ENCODE measurements at regions not wholly inside any gene's neighbourhood (a gene's known extent, or its start where the extent isn't known, plus 50 kb on each side); places are given as distances from the start of the nearest gene placed in this dataset.

- Histone ChIP-seq H3K14ac (ENCODE audit: low read length) (no peak overlapping the region), H3K9me3 (replicated peaks in 1 of 2; ENCODE audit: control insufficient read depth in 2 of 2, insufficient read depth in 1 of 2, low read depth in 1 of 2, low read length in 2 of 2) (no peaks in the 10 kb centered on the region), H2AK5ac (ENCODE audit: low read depth, low read length) (no peak overlapping the region), H4K91ac (ENCODE audit: low read depth, low read length, poor library complexity) (no peak overlapping the region), H4K8ac (ENCODE audit: low read depth, low read length) (no peak overlapping the region), H3K4me3 (ENCODE audit: low read length in 2 of 2) (no peak overlapping the region), H3K4me1 (ENCODE audit: control insufficient read depth in 2 of 2, insufficient read depth in 1 of 2, low read depth in 1 of 2, low read length in 2 of 2) (no peaks in the 10 kb centered on the region), H3K18ac (ENCODE audit: low read length) (no peak overlapping the region), H3K36me3 (replicated peaks in 1 of 2; ENCODE audit: control insufficient read depth in 2 of 2, insufficient read depth in 2 of 2, low read length in 2 of 2) (no peaks in the 10 kb centered on the region), H3K27ac (replicated peaks; ENCODE audit: low read length) (no peak overlapping the region), H3K79me1 (ENCODE audit: low read depth, low read length) (no peaks in the 10 kb centered on the region), H2BK5ac (ENCODE audit: low read length) (no peak overlapping the region), H3K9ac (ENCODE audit: low read depth, low read length, poor library complexity) (no peak overlapping the region), H2BK15ac (ENCODE audit: low read length) (no peak overlapping the region), H2BK120ac (ENCODE audit: low read depth, low read length) (no peak overlapping the region), H2BK12ac (ENCODE audit: low read length) (no peak overlapping the region), H3K4me2 (ENCODE audit: insufficient read depth, low read length, poor library complexity, severe bottlenecking) (no peak overlapping the region), H3K27me3 (ENCODE audit: control insufficient read depth in 3 of 3, insufficient read depth in 3 of 3, low read depth in 1 of 3, low read length in 3 of 3) (no peaks in the 10 kb centered on the region), H2AFZ (ENCODE audit: low read length) (no peak overlapping the region), H3K23ac (ENCODE audit: low read depth, low read length, poor library complexity) (no peak overlapping the region), H3K4ac (ENCODE audit: low read length) (no peak overlapping the region)
- DNase-seq (ENCODE audit: low spot score), result no peak
- WGBS, 2 donors (ENCODE audit: extremely low coverage in 2 of 2, insufficient read length in 2 of 2, insufficient replicate concordance in 1 of 2), result no CpG with 5 or more reads among the region's 5 CpGs
Measured at GRCh38 chr9:82363682-82364081, 375.1 kb downstream of the SPATA31D1 start.

- H3K4me1 ChIP-seq (ENCODE audit: control insufficient read depth in 2 of 2, insufficient read depth in 1 of 2, low read depth in 1 of 2, low read length in 2 of 2), result no peaks in the 10 kb centered on the region
- no peaks in the 10 kb centered on the region for H3K27me3 ChIP-seq (ENCODE audit: control insufficient read depth in 3 of 3, insufficient read depth in 3 of 3, low read depth in 1 of 3, low read length in 3 of 3)
- H2AK5ac ChIP-seq (ENCODE audit: low read depth, low read length), result no peak overlapping the region
- no peaks in the 10 kb centered on the region for H3K36me3 ChIP-seq (replicated peaks in 1 of 2; ENCODE audit: control insufficient read depth in 2 of 2, insufficient read depth in 2 of 2, low read length in 2 of 2)
- H3K9ac ChIP-seq (ENCODE audit: low read depth, low read length, poor library complexity), result no peak overlapping the region
- no peak overlapping the region for H4K91ac ChIP-seq (ENCODE audit: low read depth, low read length, poor library complexity)
- H2BK120ac ChIP-seq (ENCODE audit: low read depth, low read length), result no peak overlapping the region
- no peak overlapping the region for H4K8ac ChIP-seq (ENCODE audit: low read depth, low read length)
- H3K23ac ChIP-seq (ENCODE audit: low read depth, low read length, poor library complexity), result no peak overlapping the region
- no peak overlapping the region for H3K4ac ChIP-seq (ENCODE audit: low read length)
- H2BK5ac ChIP-seq (ENCODE audit: low read length), result no peak overlapping the region
- H3K9me3 ChIP-seq (replicated peaks in 1 of 2; ENCODE audit: control insufficient read depth in 2 of 2, insufficient read depth in 1 of 2, low read depth in 1 of 2, low read length in 2 of 2), result no peaks in the 10 kb centered on the region
- H3K4me2 ChIP-seq (ENCODE audit: insufficient read depth, low read length, poor library complexity, severe bottlenecking), result no peak overlapping the region
- no peaks in the 10 kb centered on the region for H3K79me1 ChIP-seq (ENCODE audit: low read depth, low read length)
- no peak overlapping the region for H2AFZ ChIP-seq (ENCODE audit: low read length)
- H2BK15ac ChIP-seq (ENCODE audit: low read length), result no peak overlapping the region
- H3K14ac ChIP-seq (ENCODE audit: low read length), result no peak overlapping the region
- no peak overlapping the region for H3K18ac ChIP-seq (ENCODE audit: low read length)
- no CpG with 5 or more reads among the region's 2 CpGs for WGBS, 2 donors (ENCODE audit: extremely low coverage in 2 of 2, insufficient read length in 2 of 2, insufficient replicate concordance in 1 of 2)
- H3K27ac ChIP-seq (replicated peaks; ENCODE audit: low read length), result no peak overlapping the region
- no peak for DNase-seq (ENCODE audit: low spot score)
- no peak overlapping the region for H2BK12ac ChIP-seq (ENCODE audit: low read length)
- H3K4me3 ChIP-seq (ENCODE audit: low read length in 2 of 2), result no peak overlapping the region
Measured at GRCh38 chr9:82367016-82367415, 378.4 kb downstream of the SPATA31D1 start.

GRCh38 chr9:82367929-82368328 lies 379.4 kb downstream of the SPATA31D1 start:
- Histone ChIP-seq H2AK5ac (ENCODE audit: low read depth, low read length) (no peak overlapping the region), H3K79me1 (ENCODE audit: low read depth, low read length) (no peaks in the 10 kb centered on the region), H3K36me3 (replicated peaks in 1 of 2; ENCODE audit: control insufficient read depth in 2 of 2, insufficient read depth in 2 of 2, low read length in 2 of 2) (no peaks in the 10 kb centered on the region), H3K9me3 (replicated peaks in 1 of 2; ENCODE audit: control insufficient read depth in 2 of 2, insufficient read depth in 1 of 2, low read depth in 1 of 2, low read length in 2 of 2) (no peaks in the 10 kb centered on the region), H2BK120ac (ENCODE audit: low read depth, low read length) (no peak overlapping the region), H2BK15ac (ENCODE audit: low read length) (no peak overlapping the region), H3K4me2 (ENCODE audit: insufficient read depth, low read length, poor library complexity, severe bottlenecking) (no peak overlapping the region), H4K8ac (ENCODE audit: low read depth, low read length) (no peak overlapping the region), H2AFZ (ENCODE audit: low read length) (no peak overlapping the region), H3K23ac (ENCODE audit: low read depth, low read length, poor library complexity) (no peak overlapping the region), H3K18ac (ENCODE audit: low read length) (no peak overlapping the region), H3K14ac (ENCODE audit: low read length) (no peak overlapping the region), H2BK5ac (ENCODE audit: low read length) (no peak overlapping the region), H2BK12ac (ENCODE audit: low read length) (no peak overlapping the region), H3K4me1 (ENCODE audit: control insufficient read depth in 2 of 2, insufficient read depth in 1 of 2, low read depth in 1 of 2, low read length in 2 of 2) (no peaks in the 10 kb centered on the region), H3K27ac (replicated peaks; ENCODE audit: low read length) (no peak overlapping the region), H3K27me3 (ENCODE audit: control insufficient read depth in 3 of 3, insufficient read depth in 3 of 3, low read depth in 1 of 3, low read length in 3 of 3) (no peaks in the 10 kb centered on the region), H3K9ac (ENCODE audit: low read depth, low read length, poor library complexity) (no peak overlapping the region), H4K91ac (ENCODE audit: low read depth, low read length, poor library complexity) (no peak overlapping the region), H3K4me3 (ENCODE audit: low read length in 2 of 2) (no peak overlapping the region), H3K4ac (ENCODE audit: low read length) (no peak overlapping the region)
- WGBS, 2 donors (ENCODE audit: extremely low coverage in 2 of 2, insufficient read length in 2 of 2, insufficient replicate concordance in 1 of 2), result no CpG with 5 or more reads among the region's 1 CpG
- DNase-seq (ENCODE audit: low spot score), result no peak

- no CpG with 5 or more reads among the region's 2 CpGs for WGBS, 2 donors (ENCODE audit: extremely low coverage in 2 of 2, insufficient read length in 2 of 2, insufficient replicate concordance in 1 of 2)
- no peak overlapping the region for H3K4ac ChIP-seq (ENCODE audit: low read length)
- no peak for DNase-seq (ENCODE audit: low spot score)
Measured at GRCh38 chr9:82369251-82369945, 380.8 kb downstream of the SPATA31D1 start.

More at GRCh38 chr9:82369251-82369945, 380.8 kb downstream of the SPATA31D1 start:
- Histone ChIP-seq H2AK5ac (ENCODE audit: low read depth, low read length) (no peak overlapping the region), H3K23ac (ENCODE audit: low read depth, low read length, poor library complexity) (no peak overlapping the region), H2BK15ac (ENCODE audit: low read length) (no peak overlapping the region), H3K18ac (ENCODE audit: low read length) (no peak overlapping the region), H2BK5ac (ENCODE audit: low read length) (no peak overlapping the region), H2BK12ac (ENCODE audit: low read length) (no peak overlapping the region), H3K9ac (ENCODE audit: low read depth, low read length, poor library complexity) (no peak overlapping the region), H4K8ac (ENCODE audit: low read depth, low read length) (no peak overlapping the region), H3K14ac (ENCODE audit: low read length) (no peak overlapping the region), H3K27me3 (ENCODE audit: control insufficient read depth in 3 of 3, insufficient read depth in 3 of 3, low read depth in 1 of 3, low read length in 3 of 3) (no peaks in the 10 kb centered on the region), H2BK120ac (ENCODE audit: low read depth, low read length) (no peak overlapping the region), H3K4me2 (ENCODE audit: insufficient read depth, low read length, poor library complexity, severe bottlenecking) (no peak overlapping the region), H3K9me3 (replicated peaks in 1 of 2; ENCODE audit: control insufficient read depth in 2 of 2, insufficient read depth in 1 of 2, low read depth in 1 of 2, low read length in 2 of 2) (no peaks in the 10 kb centered on the region), H4K91ac (ENCODE audit: low read depth, low read length, poor library complexity) (no peak overlapping the region), H3K36me3 (replicated peaks in 1 of 2; ENCODE audit: control insufficient read depth in 2 of 2, insufficient read depth in 2 of 2, low read length in 2 of 2) (no peaks in the 10 kb centered on the region), H3K79me1 (ENCODE audit: low read depth, low read length) (no peaks in the 10 kb centered on the region), H2AFZ (ENCODE audit: low read length) (no peak overlapping the region), H3K27ac (replicated peaks; ENCODE audit: low read length) (no peak overlapping the region), H3K4me3 (ENCODE audit: low read length in 2 of 2) (no peak overlapping the region), H3K4me1 (ENCODE audit: control insufficient read depth in 2 of 2, insufficient read depth in 1 of 2, low read depth in 1 of 2, low read length in 2 of 2) (no peaks in the 10 kb centered on the region)
